Parathyroid adenoma (tissue), 2 donors: ENCODE measurements at regions not wholly inside any gene's neighbourhood (a gene's known extent, or its start where the extent isn't known, plus 50 kb on each side); places are given as distances from the start of the nearest gene placed in this dataset.

Source experiments
- H2AFZ ChIP-seq: fragments of 300-600 bp; sonication (generic); one replicate; pipeline ENCODE4 v1.7.0; 2017; ENCODE audit warnings: antibody characterized with exemption, mild to moderate bottlenecking
- H3K27ac ChIP-seq: fragments of 300-600 bp; sonication (generic); one replicate; pipeline ENCODE4 v1.7.0; 2017
- H3K27me3 ChIP-seq: fragments of 300-600 bp; sonication (generic); one replicate; pipeline ENCODE4 v1.7.0; 2017; ENCODE audit warnings: low read length; ENCODE audit not compliant: control insufficient read depth, insufficient read depth
- H3K36me3 ChIP-seq: fragments of 300-600 bp; sonication (generic); one replicate; pipeline ENCODE4 v1.7.0; 2017; ENCODE audit warnings: low read length; ENCODE audit not compliant: control insufficient read depth, insufficient read depth
- H3K4me1 ChIP-seq: fragments of 300-600 bp; sonication (generic); one replicate; pipeline ENCODE4 v1.7.0; 2017; ENCODE audit warnings: control low read depth
- H3K4me2 ChIP-seq: fragments of 300-600 bp; sonication (generic); one replicate; pipeline ENCODE4 v1.7.0; 2017; ENCODE audit warnings: low read length
- H3K4me3 ChIP-seq: fragments of 300-600 bp; sonication (generic); one replicate; pipeline ENCODE4 v1.7.0; 2017; ENCODE audit warnings: low read depth, low read length
- H3K79me2 ChIP-seq: fragments of 300-600 bp; sonication (generic); one replicate; pipeline ENCODE4 v1.7.0; 2017; ENCODE audit warnings: control low read depth
- H3K9ac ChIP-seq: fragments of 300-600 bp; sonication (generic); one replicate; pipeline ENCODE4 v1.7.0; 2017; ENCODE audit warnings: mild to moderate bottlenecking
- H3K9me3 ChIP-seq: fragments of 300-600 bp; sonication (generic); one replicate; pipeline ENCODE4 v1.7.0; 2017; ENCODE audit warnings: low read length; ENCODE audit not compliant: control insufficient read depth
- TF ChIP-seq, protein P1 (sequence below): fragments of 300-600 bp; sonication (generic); IDR thresholded peaks from one replicate; pipeline ENCODE4 v1.7.0; 2017; ENCODE audit warnings: antibody characterized with exemption, mild to moderate bottlenecking
- donor health status: primary hyperparathyroidism.

DNA sequence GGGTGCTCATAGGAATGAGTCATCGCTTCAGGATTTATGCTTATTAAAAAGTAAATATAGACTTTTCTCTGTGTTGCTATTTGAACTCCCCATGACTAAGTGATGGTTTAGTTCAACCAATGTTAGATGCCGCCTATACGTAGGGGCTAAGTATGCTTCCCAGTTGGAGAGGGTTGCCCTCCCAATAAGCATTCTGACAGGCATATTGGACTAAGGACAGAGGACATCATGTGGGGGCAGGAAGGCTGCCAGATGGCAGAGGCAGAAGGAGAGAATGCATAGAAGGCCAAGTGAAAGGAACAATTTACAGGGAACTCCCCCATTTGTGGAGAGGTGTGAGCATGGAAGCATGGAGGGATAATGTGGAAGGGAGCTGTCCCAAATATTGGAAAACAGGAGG lies 318.4 kb upstream of the OBI1 start:
- TF ChIP-seq, protein P1, sequence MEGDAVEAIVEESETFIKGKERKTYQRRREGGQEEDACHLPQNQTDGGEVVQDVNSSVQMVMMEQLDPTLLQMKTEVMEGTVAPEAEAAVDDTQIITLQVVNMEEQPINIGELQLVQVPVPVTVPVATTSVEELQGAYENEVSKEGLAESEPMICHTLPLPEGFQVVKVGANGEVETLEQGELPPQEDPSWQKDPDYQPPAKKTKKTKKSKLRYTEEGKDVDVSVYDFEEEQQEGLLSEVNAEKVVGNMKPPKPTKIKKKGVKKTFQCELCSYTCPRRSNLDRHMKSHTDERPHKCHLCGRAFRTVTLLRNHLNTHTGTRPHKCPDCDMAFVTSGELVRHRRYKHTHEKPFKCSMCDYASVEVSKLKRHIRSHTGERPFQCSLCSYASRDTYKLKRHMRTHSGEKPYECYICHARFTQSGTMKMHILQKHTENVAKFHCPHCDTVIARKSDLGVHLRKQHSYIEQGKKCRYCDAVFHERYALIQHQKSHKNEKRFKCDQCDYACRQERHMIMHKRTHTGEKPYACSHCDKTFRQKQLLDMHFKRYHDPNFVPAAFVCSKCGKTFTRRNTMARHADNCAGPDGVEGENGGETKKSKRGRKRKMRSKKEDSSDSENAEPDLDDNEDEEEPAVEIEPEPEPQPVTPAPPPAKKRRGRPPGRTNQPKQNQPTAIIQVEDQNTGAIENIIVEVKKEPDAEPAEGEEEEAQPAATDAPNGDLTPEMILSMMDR, result no peak
- Histone ChIP-seq H3K4me2 (no peak overlapping the region), H3K27ac (no peak overlapping the region), H3K27me3 (no peaks in the 10 kb centered on the region), H3K36me3 (no peaks in the 10 kb centered on the region), H3K4me1 (no peaks in the 10 kb centered on the region), H2AFZ (no peak overlapping the region), H3K79me2 (no peaks in the 10 kb centered on the region), H3K9ac (no peak overlapping the region), H3K4me3 (no peak overlapping the region), H3K9me3 (no peaks in the 10 kb centered on the region)

DNA sequence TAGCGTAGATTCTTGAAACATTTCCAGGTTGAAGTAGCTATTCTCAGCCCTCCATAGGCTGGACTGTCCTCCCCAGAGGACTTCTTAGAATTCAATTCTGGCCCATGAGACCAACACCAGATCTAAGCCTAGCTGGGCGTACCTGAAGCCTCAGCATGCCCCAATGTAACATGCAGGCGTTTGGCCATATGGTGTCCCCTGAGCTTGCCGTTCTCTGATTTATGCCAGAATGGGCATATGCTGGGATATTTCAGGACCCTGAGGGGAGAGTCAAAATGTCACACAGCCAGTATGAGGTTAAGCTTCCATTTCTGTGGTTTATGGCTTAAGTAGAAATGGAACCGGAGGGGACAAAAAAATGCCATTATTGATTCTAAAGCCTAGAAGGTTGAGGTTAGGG lies 317.7 kb upstream of the OBI1 start:
- H3K4me2 ChIP-seq, result no peak overlapping the region
- TF ChIP-seq, protein P1, result no peak
- H3K36me3 ChIP-seq, result no peaks in the 10 kb centered on the region
- no peaks in the 10 kb centered on the region for H3K27me3 ChIP-seq
- no peak overlapping the region for H3K4me3 ChIP-seq
- no peak overlapping the region for H3K27ac ChIP-seq
- no peak overlapping the region for H3K9ac ChIP-seq
- no peaks in the 10 kb centered on the region for H3K9me3 ChIP-seq
- no peaks in the 10 kb centered on the region for H3K79me2 ChIP-seq
- H2AFZ ChIP-seq, result no peak overlapping the region
- no peaks in the 10 kb centered on the region for H3K4me1 ChIP-seq

DNA sequence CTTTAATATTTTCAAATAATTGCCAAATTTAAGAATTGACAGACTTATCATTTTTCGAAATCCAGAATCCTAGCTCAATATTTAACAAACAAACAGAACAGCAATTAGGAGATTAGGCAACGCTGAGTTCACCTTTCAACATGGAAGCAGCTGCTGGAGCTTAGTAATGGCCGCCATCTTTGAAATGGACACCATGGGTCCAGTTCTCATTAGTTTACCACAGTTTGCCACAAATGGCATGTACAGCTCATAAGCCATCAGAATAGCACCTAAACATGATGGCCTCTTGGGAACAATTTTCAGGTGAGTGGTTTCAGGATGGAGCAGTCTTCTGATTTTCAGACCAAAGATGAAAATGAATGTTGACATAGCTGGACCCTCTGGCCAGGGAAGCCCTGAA lies 313.6 kb upstream of the OBI1 start:
- no peaks in the 10 kb centered on the region for H3K79me2 ChIP-seq
- no peaks in the 10 kb centered on the region for H3K27me3 ChIP-seq
- no peaks in the 10 kb centered on the region for H3K36me3 ChIP-seq
- no peaks in the 10 kb centered on the region for H3K9me3 ChIP-seq
- H3K27ac ChIP-seq, result no peak overlapping the region
- no peak overlapping the region for H3K4me3 ChIP-seq
- no peak overlapping the region for H3K4me2 ChIP-seq
- H3K4me1 ChIP-seq, result no peaks in the 10 kb centered on the region
- no peak overlapping the region for H2AFZ ChIP-seq
- TF ChIP-seq, protein P1, result no peak
- H3K9ac ChIP-seq, result no peak overlapping the region

DNA sequence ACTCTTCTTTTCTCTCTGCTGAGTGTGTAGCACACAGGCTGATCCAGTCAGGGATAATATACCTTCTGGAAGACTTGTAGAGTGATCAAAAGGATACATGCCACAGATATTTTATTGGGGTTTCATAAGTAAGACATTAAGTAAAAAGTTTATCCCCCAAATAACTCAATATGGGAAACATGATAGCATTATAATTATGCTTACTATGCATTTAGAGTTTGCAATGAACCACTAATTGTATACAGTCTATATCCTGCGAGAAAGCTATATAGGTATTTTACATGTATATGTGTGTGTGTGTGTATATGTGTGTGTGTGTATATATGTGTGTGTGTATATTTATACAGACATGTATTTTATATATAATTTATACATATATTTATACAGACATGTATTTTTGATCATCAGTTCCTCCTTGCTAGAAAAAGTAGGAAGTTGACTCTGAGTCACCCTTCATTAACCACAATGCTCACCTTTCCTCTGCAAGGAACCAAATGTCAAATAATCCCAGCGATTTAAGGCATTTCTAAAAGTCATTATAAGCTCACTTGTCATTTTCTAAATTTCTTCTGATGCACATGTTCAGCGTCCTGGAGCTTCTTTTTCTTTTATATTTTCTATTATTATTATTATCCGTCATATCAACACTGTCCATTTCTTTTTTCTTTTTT lies 312.5 kb upstream of the OBI1 start:
- TF ChIP-seq, protein P1, result no peak
- no peak overlapping the region for H3K4me3 ChIP-seq

DNA sequence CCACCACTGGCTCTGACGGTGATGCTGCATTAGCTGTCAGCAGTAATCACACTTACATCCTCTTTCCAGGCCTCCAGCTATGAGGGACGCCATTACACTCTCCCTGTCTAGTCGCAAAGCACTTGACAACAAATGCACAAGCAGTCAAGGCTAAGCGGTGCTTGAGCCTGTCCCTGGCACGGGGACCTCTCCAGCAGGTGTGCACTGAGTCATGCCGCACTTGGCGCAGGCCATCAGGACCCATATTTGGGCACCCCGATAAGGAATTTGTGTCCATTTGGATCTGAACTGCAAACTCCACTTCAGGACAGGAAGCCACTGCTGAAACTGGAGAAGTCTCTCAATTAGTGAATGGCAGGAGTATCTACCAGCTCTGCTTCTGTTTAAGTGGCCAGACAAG lies 301.9 kb upstream of the OBI1 start:
- Histone ChIP-seq H2AFZ (no peak overlapping the region), H3K4me2 (no peak overlapping the region), H3K36me3 (no peaks in the 10 kb centered on the region), H3K4me1 (no peaks in the 10 kb centered on the region), H3K79me2 (no peaks in the 10 kb centered on the region), H3K4me3 (no peak overlapping the region), H3K9ac (no peak overlapping the region), H3K27me3 (no peaks in the 10 kb centered on the region), H3K27ac (no peak overlapping the region), H3K9me3 (no peaks in the 10 kb centered on the region)
- TF ChIP-seq, protein P1, result no peak

More for the DNA sequence above, 312.5 kb upstream of the OBI1 start:
- Histone ChIP-seq H3K79me2 (no peaks in the 10 kb centered on the region), H2AFZ (no peak overlapping the region), H3K36me3 (no peaks in the 10 kb centered on the region), H3K9ac (no peak overlapping the region), H3K4me1 (no peaks in the 10 kb centered on the region), H3K4me2 (no peak overlapping the region), H3K9me3 (no peaks in the 10 kb centered on the region), H3K27ac (no peak overlapping the region), H3K27me3 (no peaks in the 10 kb centered on the region)
